ENCODE measurements at regions not wholly inside any gene's neighbourhood (a gene's known extent, or its start where the extent isn't known, plus 50 kb on each side); places are given as distances from the start of the nearest gene placed in this dataset.
"Not testable (repeated sequence)": the region's sequence is repeated elsewhere in the genome, so short reads cannot be mapped to it uniquely, and the experiment has no call there.

DNA sequence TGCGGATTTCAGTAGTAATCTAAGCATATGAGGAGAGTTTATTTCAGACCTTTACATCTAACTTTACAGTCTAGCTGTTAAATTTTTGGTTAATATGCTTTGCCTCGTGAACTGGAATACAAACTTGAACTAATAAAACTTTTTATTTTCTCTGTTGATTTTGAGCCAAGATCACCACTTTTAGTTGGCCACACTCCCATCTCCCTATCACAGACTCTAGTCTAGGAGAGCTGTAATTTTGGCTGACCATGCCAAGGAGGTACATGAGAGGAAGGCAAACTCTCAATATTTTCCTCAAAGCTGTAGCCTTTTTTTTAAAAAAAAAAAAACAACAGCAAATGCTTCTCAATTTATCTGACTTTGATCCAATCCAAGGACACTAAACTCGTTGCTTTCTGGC is 597.5 kb upstream of the PCDH7 start:
- Histone ChIP-seq H3K36me3 (no peaks in the 10 kb centered on the region), H3K4me3 (ENCODE audit: low read depth, low read length) (no peak overlapping the region), H3K9me3 (no peaks in the 10 kb centered on the region), H3K27me3 (no peaks in the 10 kb centered on the region), H3K4me1 (no peaks in the 10 kb centered on the region)
- TF ChIP-seq, protein P1, sequence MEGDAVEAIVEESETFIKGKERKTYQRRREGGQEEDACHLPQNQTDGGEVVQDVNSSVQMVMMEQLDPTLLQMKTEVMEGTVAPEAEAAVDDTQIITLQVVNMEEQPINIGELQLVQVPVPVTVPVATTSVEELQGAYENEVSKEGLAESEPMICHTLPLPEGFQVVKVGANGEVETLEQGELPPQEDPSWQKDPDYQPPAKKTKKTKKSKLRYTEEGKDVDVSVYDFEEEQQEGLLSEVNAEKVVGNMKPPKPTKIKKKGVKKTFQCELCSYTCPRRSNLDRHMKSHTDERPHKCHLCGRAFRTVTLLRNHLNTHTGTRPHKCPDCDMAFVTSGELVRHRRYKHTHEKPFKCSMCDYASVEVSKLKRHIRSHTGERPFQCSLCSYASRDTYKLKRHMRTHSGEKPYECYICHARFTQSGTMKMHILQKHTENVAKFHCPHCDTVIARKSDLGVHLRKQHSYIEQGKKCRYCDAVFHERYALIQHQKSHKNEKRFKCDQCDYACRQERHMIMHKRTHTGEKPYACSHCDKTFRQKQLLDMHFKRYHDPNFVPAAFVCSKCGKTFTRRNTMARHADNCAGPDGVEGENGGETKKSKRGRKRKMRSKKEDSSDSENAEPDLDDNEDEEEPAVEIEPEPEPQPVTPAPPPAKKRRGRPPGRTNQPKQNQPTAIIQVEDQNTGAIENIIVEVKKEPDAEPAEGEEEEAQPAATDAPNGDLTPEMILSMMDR (IDR thresholded peaks at IDR 0.05; ENCODE audit: low read depth, low read length), result no peak
- no peak for DNase-seq

GRCh38 chr4:30124621-30125020 is 595.5 kb upstream of the PCDH7 start:
- not testable (repeated sequence) for DNase-seq; H3K4me1 ChIP-seq; H3K36me3 ChIP-seq; H3K4me3 ChIP-seq (ENCODE audit: low read depth, low read length); H3K27me3 ChIP-seq; H3K9me3 ChIP-seq

GRCh38 chr4:30125868-30126267 is 594.3 kb upstream of the PCDH7 start:
- H3K27me3 ChIP-seq, result no peaks in the 10 kb centered on the region
- TF ChIP-seq, protein P1 (IDR thresholded peaks at IDR 0.05; ENCODE audit: low read depth, low read length), result no peak
- no peaks in the 10 kb centered on the region for H3K9me3 ChIP-seq
- no peak for DNase-seq
- no peaks in the 10 kb centered on the region for H3K36me3 ChIP-seq
- H3K4me3 ChIP-seq (ENCODE audit: low read depth, low read length), result no peak overlapping the region
- no peaks in the 10 kb centered on the region for H3K4me1 ChIP-seq

- Histone ChIP-seq H3K4me3 (ENCODE audit: low read depth, low read length) (no peak overlapping the region), H3K9me3 (no peaks in the 10 kb centered on the region), H3K4me1 (no peaks in the 10 kb centered on the region), H3K27me3 (no peaks in the 10 kb centered on the region), H3K36me3 (no peaks in the 10 kb centered on the region)
- no peak for DNase-seq
- TF ChIP-seq, protein P1 (IDR thresholded peaks at IDR 0.05; ENCODE audit: low read depth, low read length), result no peak
Measured at GRCh38 chr4:30126351-30126750, 593.8 kb upstream of the PCDH7 start.

DNA sequence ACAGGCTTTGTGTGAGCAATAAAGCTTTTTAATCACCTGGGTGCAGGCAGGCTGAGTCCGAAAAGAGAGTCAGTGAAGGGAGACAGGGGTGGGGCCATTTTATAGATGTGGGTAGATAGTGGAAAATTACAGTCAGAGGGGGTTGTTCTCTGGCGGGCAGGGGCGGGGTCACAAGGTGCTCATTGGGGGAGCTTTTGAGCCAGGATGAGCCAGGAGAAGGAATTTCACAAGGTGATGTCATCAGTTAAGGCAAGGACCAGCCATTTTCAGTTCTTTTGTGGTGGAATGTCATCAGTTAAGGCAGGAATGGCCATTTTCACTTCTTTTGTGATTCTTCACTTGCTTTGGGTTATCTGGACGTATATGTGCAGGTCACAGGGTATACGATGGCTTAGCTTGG is 571.3 kb upstream of the PCDH7 start:
- H3K27me3 ChIP-seq; H3K9me3 ChIP-seq; H3K36me3 ChIP-seq; H3K4me1 ChIP-seq; DNase-seq; H3K4me3 ChIP-seq (ENCODE audit: low read depth, low read length): not testable (repeated sequence)

DNA sequence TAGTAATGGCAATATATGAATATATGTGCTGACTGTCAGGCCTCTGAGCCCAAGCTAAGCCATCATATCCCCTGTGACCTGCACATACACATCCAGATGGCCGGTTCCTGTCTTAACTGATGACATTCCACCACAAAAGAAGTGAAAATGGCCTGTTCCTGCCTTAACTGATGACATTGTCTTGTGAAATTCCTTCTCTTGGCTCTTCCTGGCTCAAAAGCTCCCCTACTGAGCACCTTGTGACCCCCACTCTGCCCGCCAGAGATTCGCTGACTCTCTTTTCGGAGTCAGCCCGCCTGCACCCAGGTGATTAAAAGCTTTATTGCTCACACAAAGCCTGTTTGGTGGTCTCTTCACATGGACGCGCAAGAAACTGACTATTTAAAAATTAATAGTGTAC is 570.6 kb upstream of the PCDH7 start:
- not testable (repeated sequence) for H3K27me3 ChIP-seq; H3K36me3 ChIP-seq; H3K4me1 ChIP-seq; H3K9me3 ChIP-seq; DNase-seq; H3K4me3 ChIP-seq (ENCODE audit: low read depth, low read length)

GRCh38 chr4:30153427-30153826 is 566.7 kb upstream of the PCDH7 start:
- TF ChIP-seq, protein P1 (IDR thresholded peaks at IDR 0.05; ENCODE audit: low read depth, low read length), result no peak
- H3K27me3 ChIP-seq, result no peaks in the 10 kb centered on the region
- no peak for DNase-seq
- no peaks in the 10 kb centered on the region for H3K4me1 ChIP-seq
- H3K4me3 ChIP-seq (ENCODE audit: low read depth, low read length), result no peak overlapping the region
- no peaks in the 10 kb centered on the region; the same call in 1 of the 2 replicates for H3K9me3 ChIP-seq
- H3K36me3 ChIP-seq, result no peaks in the 10 kb centered on the region

GRCh38 chr4:30160140-30160539 is 560.0 kb upstream of the PCDH7 start:
- H3K4me3 ChIP-seq (ENCODE audit: low read depth, low read length), result no peak overlapping the region
- DNase-seq, result no peak
- H3K36me3 ChIP-seq, result no peaks in the 10 kb centered on the region
- TF ChIP-seq, protein P1 (IDR thresholded peaks at IDR 0.05; ENCODE audit: low read depth, low read length), result no peak
- no peaks in the 10 kb centered on the region for H3K27me3 ChIP-seq
- H3K9me3 ChIP-seq, result no peaks in the 10 kb centered on the region
- no peaks in the 10 kb centered on the region for H3K4me1 ChIP-seq
